DMS153 treated with DMSO at 0.1 percent for 48 hours (cell line): ENCODE measurements at regions not wholly inside any gene's neighbourhood (a gene's known extent, or its start where the extent isn't known, plus 50 kb on each side); places are given as distances from the start of the nearest gene placed in this dataset.
"Not testable (repeated sequence)": the region's sequence is repeated elsewhere in the genome, so short reads cannot be mapped to it uniquely, and the experiment has no call there.

Experiments used
- DNase-seq: peaks from one replicate; lab custom pipeline; 2025; ENCODE audit not compliant: unreplicated experiment; lab: John Stamatoyannopoulos, UW

DNA sequence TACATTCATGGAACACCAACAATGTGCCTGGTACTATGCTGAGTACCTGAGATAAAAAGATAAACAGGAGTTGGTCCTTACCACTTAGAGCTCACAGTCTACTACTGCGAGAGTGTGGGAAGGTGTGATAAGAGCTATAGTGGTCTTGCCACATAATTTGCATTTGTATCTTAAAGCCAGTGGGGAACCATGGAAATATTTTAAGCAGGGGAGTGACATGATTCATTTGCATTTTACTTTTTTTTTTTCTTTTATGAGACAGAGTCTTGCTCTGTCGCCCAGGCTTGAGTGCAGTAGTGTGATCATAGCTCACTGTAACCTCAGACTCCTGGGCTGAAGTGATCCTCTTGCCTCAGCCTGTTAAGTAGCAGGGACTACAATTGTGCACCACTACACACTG lies 53.6 kb downstream of the SRGAP2 start:
- not testable (repeated sequence) for DNase-seq

DNA sequence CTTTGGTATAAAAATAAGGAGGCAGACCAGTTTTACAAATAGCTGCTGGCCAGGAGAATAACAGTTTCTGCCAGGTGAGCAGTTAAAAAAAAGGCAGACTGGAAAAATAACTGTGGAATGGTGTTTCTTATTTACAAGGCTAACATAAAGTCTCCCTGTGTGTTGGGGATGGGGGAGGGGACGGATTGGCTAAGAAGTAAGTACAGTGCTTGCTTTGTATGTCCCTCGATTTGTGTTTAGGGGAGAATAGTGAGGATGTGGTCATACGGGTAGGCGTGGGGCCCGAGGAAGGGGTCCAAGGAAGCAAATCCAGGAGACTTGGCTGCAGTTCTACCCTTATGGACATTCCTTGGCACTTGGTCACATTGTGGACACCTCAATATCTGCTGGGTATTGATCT lies 58.1 kb downstream of the SRGAP2 start:
- DNase-seq: not testable (repeated sequence)

DNA sequence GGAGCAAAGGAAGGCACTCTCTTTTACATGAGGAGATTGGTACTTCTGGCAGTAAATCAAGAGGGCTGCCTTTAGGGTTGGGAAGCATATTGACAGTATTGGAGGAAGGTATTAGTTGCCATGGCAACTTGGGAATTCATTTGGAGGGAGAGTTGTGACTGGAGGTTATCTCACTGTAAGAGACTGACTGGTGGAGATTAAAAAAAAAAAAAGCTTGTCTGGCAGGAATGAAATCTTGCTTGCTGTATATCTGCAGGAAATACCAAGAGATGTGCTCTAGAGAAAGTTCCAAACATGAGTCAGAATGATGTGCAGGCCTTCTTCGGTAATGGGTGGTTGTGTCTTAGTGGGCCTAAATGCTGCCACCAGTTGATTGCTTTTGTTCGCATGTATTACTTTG lies 59.1 kb downstream of the SRGAP2 start:
- not testable (repeated sequence) for DNase-seq

DNA sequence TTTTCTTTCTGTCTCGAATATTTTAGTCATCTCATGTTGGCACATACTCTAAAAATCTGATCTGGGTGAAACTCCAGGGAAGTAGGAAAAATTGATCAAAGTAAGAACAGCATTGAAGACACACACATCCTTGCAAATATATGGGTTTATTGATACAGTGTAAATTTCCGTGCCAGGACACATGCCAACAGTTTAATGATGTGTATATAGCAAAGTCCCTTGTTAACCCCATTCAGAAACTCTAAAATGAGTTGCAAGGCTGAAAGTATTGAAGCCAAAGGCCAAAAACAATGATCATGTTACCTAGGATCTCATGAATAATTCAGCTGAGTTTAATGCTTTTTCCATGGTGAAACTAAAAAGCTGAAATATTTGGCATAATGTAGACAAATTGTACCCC lies 61.6 kb downstream of the SRGAP2 start:
- not testable (repeated sequence) for DNase-seq

DNA sequence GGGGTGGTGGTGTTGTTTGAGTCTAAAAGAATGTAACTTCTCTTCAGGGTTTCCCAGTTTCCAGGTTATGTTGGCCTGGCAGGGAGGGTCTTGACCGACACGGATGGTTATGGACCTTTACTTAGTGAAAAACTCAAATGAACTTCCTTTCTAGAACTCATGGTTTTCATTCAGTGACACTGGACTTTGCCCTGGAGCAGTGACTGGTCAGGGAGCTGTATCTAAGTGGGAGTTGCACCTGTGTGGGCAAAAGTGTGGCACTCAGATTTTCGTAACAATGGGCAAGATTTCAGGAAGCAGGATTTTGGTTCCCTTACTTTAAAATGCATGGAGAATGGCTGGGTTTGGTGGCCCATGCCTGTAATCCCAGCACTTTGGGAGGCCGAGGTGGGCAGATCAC lies 67.8 kb downstream of the SRGAP2 start:
- DNase-seq: not testable (repeated sequence)

DNA sequence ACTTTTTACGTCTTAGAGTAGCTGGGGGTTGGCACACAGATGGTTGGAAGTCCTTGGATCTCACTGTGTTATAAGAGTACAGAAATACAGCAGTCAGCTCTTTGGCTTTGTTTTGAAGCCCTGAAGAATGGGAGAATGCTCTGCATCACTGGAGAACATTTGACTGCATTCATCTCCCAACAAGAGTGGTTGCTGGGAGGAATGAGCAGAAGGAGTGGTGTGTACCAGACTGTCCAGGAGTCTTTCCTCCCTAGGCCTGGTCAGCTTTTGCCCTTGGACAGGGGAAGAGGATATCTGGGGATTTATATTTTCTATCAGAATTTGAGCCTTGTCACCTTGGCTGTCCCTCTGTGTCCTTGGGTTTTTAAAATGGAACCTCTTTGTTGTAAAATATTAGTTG lies 69.8 kb downstream of the SRGAP2 start:
- DNase-seq: not testable (repeated sequence)

DNA sequence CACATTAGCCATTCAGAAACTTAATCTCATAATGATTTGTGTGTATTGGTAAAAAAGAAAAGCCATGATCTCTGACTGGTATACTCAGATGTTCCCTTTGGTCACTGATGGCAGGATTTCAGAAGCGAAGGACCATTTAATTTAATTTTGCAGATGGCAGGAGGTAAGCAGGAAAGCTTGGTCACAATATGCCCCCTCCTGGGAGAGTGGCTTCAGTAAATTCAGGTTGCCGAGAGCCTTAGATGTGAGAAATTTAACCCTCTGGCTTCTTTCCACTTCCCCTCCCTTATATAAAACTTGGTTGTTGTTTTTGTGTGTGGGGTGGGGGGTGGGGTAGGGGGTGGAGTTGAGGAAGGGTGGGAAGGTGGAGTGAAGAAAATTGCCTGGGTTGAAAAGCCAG lies 72.8 kb downstream of the SRGAP2 start:
- not testable (repeated sequence) for DNase-seq

DNA sequence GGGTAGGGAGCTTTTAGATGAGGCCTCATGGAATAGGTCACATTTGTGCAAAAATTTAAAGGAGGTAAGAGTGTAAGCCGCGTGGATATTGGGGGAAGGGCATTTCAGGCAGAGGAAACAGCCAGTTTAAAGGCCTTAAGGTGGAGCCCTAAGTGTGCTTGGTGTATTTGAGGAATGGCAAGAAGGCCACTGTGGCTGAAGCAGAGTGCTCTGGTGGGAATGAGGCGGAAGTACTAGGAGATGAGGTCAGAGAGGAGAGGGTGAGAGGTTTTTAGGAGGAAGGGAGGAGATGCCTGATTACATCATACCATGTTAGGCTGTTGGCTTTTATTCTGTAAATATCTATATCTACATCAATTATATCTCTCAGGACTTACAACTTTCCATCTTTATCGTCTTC lies 75.3 kb downstream of the SRGAP2 start:
- DNase-seq: not testable (repeated sequence)

DNA sequence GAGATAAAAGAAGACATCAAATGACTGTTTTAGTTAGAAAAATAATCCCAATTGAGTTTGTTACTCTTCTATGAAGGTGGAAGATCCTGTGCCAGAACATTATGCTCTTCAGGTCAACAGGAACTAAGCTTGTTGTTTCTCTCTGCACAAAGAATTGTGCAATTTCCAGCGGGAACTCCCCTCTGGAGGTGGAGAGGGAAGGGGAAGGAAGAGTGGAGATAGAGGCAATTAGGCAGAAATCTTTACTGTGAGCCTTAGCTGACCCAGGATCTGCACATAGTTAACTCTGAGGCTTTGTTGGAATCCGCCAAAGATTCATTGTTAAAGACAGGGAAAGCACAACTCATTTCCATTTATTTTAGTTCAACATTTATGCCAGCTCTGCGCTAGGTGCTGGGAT lies 77.3 kb downstream of the SRGAP2 start:
- DNase-seq: not testable (repeated sequence)

DNA sequence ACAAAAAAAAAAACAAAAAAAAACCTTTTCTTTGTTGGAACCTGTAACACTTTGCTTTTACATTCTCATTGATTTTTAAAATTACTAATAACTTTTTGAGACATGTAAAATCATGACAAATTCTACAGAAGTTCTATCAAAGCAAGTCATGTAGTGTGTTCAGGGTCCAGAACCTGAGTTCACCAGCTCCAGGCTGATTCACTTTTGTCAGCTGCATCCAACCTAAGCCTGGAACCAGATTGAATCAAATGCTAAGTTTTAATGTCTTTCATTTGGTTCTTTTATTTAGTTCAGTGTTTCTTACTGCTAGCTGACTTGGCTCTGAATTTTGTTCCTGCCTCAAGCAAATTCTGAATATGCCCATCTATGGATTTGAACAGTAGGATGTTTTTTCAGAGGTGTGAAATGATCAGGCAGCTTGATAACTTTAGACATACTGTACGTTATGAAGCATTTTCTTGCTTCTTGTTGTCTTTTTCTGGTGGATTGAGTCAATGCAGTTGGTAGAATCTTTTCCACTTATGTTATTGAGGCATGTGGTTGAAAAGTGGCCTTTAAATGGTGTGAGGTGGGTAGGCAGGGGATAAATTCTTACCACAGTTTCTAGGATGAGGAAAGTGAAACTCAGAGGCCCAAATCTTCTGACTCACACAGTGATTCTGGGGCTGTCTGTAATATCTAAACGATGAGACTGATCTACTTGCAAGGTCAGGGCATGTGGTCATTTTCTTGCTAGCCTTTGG lies 78.7 kb downstream of the SRGAP2 start:
- not testable (repeated sequence) for DNase-seq

DNA sequence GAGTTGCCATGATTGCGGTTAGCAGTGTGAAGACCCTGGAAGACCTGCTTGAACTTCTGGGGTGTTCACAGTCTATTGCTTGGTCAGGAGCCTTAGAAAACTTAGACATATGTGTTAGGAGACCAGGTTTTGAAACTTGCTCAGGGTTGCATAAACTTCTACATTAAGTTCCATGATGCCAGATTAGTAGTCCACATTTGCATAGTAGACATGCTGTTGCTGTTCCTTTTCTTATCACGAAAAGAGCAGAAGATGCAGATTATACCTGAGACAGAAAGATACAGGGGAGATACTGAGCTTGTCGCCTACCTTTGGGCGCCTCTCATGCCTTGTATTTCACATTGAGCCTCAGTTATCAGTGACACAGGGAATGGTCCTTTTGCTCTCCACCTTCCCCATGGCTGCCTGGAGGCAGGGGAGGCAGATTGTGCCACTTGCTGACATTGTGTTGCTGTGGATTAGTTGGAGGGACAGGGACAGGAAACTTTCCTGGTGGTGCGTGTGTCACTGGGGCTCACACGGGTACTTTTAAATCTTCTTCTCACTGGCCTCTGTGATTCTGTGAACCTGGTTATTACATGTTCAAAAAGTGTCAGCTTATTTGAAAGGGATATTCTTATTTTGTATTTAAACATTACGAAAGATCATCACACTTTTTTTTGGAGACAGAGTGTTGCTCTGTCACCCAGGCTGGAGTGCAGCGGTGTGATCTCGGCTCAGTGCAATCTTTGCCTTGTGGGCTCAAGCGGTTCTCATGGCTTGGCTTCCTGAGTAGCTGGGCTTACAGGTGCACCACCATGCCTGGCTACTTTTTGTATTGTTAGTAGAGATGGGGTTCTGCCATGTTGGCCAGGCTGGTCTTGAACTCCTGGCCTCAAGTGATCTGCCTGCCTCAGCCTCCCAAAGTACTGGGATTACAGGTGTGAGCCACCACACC lies 82.0 kb downstream of the SRGAP2 start:
- not testable (repeated sequence) for DNase-seq

DNA sequence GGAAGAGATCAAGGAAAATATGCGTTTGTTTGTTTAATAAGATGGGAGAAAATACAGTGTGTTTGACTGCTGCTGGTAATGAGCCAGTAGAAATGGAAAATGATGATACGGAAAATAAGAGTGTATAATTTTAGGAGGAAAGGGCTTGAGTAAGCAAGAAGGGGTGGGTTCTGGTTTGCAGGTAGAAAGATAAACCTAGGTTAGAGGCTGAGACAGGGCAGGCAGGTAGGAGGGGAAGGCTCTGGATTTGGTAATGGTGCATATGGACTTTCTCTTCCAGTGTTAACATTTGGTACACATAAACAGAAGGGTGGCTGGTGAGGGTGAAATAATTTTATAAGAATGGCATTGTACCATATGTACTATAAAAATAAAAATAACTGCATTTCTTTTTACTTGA lies 84.4 kb downstream of the SRGAP2 start:
- not testable (repeated sequence) for DNase-seq

DNA sequence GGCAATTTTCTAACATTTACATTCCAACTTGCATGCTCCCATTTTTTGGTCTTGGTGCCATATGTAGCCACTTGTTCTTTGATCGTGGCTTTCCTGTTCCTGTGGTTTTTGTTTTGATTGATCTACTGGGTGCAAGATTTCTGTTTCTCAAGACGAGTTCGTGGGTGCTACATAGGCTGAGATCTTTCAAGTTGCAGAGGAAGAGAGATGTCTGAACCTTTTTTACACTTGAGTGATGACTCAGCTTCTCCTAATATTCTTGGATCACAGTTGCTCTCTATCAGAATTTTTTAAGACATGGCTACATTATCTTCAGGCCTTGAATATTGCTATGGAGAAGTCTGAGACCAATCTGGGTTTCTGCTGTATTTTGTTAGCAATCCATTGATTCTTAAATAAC lies 85.1 kb downstream of the SRGAP2 start:
- not testable (repeated sequence) for DNase-seq

DNA sequence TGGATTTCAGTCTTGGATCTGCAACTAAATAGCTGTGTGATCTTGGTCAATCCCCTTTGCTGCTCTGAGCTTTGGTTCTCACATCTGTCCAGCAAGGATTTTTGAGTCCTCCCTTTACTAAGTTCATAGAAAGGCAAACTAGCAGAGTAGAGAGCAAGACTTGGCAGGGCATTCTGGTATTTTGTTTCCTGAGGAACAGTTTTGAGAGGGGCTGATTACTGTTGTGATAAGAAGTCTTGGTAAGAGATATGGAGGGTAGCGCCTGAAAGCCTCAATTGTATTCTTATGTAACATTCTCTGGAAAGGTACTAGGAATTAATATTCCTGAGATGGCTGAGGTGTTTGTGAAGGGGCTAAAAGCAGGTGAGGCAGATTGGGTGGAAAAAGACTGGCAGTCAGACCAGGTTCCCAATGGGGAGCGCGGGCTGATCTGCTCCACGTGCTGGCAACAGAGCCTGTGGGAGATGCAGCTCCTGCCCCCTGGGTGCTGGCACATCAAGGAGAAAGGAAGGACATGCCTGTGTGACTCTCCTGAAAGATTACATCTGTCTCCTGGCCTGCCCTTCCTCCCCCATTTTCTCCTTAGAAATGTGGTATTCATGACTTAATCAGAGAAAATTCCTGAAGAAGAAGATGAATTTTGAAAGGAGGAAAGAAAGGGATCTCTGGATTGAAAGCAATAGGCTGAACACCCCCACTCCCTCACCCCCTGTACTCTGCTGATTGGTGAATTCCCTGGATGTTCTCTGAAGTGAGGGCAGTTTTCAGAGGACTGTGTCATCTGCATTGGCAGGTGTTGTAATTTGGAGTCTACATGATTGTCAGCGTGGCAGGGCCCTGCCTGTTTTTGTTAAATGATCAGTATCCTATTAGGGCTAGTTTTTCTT lies 94.0 kb downstream of the SRGAP2 start:
- not testable (repeated sequence) for DNase-seq

DNA sequence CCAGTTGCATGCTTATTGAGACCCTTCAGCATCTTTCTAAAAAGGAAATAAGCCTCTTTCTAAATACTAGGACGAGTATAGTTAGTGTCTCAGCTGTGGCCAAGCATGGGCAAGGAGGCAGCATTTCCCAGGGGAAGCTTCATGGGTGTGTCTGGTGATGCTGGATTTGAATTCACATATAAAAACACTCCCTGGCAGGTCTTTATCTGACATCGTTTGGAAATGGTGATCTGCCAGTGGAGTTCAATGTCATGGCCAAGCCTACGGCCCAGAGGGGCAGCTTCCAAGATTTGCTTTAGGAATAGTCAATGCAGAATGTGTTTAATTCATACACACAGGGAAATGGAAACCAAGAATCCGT lies 94.7 kb downstream of the SRGAP2 start:
- not testable (repeated sequence) for DNase-seq

DNA sequence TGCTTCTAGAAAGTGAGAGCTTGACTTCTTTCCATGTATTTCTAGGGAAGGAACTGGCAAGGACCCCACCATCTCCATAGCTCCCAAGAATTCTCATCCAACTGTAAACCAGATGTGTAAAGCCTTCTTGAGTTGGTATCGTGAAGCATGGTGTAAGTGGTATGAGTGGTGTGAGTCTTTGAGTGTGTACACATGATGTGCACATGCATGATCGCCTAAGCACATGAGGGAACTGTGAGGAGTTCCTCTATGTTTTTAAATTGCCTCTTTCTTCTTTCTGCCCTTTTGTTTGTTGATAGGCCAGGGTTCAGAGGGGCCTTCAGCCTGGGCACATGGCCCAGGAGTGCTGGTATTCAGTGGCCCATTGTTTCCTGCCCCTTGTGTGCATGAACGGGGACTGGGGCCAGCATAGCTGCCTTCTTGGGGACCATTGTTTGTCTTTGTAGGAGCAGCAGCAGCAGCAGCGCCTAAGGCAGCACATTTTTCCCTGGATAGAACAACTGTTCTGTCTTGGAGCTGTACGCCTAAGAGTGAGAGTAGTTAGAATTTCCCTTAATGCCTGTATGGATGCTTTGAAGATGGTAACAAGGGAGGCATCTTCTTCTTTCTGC lies 95.9 kb downstream of the SRGAP2 start:
- DNase-seq: not testable (repeated sequence)

DNA sequence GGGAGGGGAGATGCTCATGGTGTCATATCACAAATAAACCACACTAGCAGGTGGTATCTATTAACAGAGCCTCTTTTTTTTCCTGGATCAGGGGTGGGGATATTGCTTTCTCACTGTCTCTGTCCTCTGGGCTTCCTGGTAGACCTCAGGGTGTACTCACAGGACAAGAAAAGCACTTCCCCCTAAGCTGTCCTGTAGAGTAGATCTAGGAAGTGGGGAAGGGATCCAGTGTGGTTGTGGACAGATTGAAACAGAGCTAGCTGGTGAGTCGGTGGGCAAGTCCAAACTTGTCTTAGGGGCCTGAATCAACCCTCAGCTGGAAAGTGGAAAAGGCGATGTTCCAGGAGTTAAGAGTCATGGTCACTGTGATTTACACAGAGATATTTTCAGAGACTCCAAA lies 96.6 kb downstream of the SRGAP2 start:
- DNase-seq: not testable (repeated sequence)

DNA sequence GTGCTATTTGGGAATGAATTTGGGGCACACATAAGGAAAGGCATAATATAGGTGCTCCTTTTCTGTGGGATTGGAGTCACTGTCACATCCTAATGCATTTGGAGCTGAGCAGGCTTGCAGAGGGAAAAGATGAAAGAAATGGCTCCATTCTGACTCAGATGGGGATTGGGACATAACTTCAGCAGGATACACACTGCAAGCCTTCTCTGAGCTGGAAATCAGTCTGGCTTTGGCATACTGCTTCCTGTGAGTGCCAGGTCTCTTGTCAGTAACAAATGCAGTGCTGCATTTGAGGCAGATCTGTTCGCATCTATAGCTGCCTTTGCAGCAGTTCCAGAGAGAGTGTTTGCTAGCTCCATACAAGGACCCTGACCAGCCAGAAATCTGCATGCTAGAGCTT lies 98.7 kb downstream of the SRGAP2 start:
- not testable (repeated sequence) for DNase-seq

DNA sequence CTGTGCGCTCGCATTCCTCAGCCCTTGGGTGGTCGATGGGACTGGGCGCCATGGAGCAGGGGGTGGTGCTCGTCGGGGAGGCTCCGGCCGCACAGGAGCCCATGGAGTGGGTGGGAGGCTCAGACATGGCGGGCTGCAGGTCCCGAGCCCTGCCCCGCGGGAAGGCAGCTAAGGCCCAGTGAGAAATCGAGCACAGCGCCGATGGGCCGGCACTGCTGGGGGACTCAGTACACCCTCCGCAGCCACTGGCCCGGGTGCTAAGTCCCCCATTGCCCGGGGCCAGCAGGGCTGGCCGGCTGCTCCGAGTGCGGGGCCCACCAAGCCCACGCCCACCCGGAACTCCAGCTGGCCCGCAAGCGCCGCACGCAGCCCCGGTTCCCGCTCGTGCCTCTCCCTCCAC lies 104.1 kb downstream of the SRGAP2 start:
- not testable (repeated sequence) for DNase-seq

DNA sequence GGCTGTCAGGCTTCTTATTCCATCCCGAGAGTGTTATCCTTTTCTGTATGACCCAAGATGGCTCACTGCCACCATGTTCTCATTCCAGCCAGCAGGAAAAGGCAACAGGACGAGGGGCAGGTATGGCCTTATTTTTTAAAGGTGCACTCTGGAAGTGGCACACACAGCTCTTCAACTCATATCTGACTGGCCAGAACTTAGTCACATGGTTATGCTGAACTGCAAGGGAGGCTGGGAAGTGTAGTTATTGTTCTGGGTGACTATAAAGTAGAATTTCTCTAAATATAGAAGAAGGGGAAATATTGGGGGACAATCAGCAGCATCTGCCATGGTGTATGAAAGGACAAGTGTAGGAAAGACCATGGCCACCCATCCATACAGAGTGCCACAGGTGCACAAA lies 107.6 kb downstream of the SRGAP2 start:
- not testable (repeated sequence) for DNase-seq
